Tibial nerve (tissue), 4 donors: ENCODE measurements at regions not wholly inside any gene's neighbourhood (a gene's known extent, or its start where the extent isn't known, plus 50 kb on each side); places are given as distances from the start of the nearest gene placed in this dataset.

Experiments
- EP300 ChIP-seq, 2 donors: sonication (generic); formaldehyde crosslinking; IDR thresholded peaks; one replicate each; pipeline ENCODE4 v1.6.1; 2017; ENCODE audit warnings: antibody characterized with exemption in 2 of 2, mild to moderate bottlenecking in 1 of 2
- POLR2A ChIP-seq, 2 donors: fragments of 450-650 bp; IDR thresholded peaks; one replicate each; pipeline ENCODE4 v1.6.1; 2017; ENCODE audit warnings: antibody characterized with exemption in 2 of 2, mild to moderate bottlenecking in 2 of 2, moderate library complexity in 2 of 2
- TF ChIP-seq, protein P1 (sequence below), 5 experiments: fragments of 200-600 bp in 3 of 5; fragments of 450-650 bp in 2 of 5; sonication (generic) in 3 of 5; IDR thresholded peaks; one replicate each; pipeline ENCODE4 v1.5.1; 2016 to 2019; ENCODE audit warnings: antibody characterized with exemption in 5 of 5, mild to moderate bottlenecking in 3 of 5, moderate library complexity in 2 of 5

- TF ChIP-seq, protein P1, sequence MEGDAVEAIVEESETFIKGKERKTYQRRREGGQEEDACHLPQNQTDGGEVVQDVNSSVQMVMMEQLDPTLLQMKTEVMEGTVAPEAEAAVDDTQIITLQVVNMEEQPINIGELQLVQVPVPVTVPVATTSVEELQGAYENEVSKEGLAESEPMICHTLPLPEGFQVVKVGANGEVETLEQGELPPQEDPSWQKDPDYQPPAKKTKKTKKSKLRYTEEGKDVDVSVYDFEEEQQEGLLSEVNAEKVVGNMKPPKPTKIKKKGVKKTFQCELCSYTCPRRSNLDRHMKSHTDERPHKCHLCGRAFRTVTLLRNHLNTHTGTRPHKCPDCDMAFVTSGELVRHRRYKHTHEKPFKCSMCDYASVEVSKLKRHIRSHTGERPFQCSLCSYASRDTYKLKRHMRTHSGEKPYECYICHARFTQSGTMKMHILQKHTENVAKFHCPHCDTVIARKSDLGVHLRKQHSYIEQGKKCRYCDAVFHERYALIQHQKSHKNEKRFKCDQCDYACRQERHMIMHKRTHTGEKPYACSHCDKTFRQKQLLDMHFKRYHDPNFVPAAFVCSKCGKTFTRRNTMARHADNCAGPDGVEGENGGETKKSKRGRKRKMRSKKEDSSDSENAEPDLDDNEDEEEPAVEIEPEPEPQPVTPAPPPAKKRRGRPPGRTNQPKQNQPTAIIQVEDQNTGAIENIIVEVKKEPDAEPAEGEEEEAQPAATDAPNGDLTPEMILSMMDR (IDR thresholded peaks at IDR 0.05), result no peak
- TF ChIP-seq POLR2A (IDR thresholded peaks at IDR 0.05), result no peak
- no peak for TF ChIP-seq EP300 (IDR thresholded peaks at IDR 0.05)
Measured at GRCh38 chr6:131354356-131354755, 218.7 kb upstream of the ARG1 start.
